SK-N-SH (cell line): ENCODE measurements at regions not wholly inside any gene's neighbourhood (a gene's known extent, or its start where the extent isn't known, plus 50 kb on each side); places are given as distances from the start of the nearest gene placed in this dataset.

Source experiments
- EZH2phosphoT487 ChIP-seq: fragments of 200-600 bp; sonication (generic); IDR thresholded peaks from 2 replicates; pipeline ENCODE4 v1.6.1; 2017; ENCODE audit warnings: low read depth, mixed run types, mild to moderate bottlenecking, antibody characterized with exemption, moderate library complexity, borderline replicate concordance
- FOXJ3 ChIP-seq: sonication (generic); formaldehyde crosslinking; IDR thresholded peaks from 2 replicates; pipeline ENCODE4 v1.5.1; 2020; ENCODE audit warnings: mild to moderate bottlenecking, missing genetic modification reagents
- GABPA ChIP-seq: IDR thresholded peaks from 2 replicates; pipeline ENCODE4 v1.4.0; 2012; ENCODE audit warnings: low read depth, mild to moderate bottlenecking
- MXI1 ChIP-seq: IDR thresholded peaks from 2 replicates; pipeline ENCODE4 v1.6.1; 2012; ENCODE audit warnings: mild to moderate bottlenecking, low read depth, low read length, improper control_type of control experiment
- TF ChIP-seq, protein P1 (sequence below): IDR thresholded peaks from 2 replicates; pipeline ENCODE4 v1.4.0; 2012; ENCODE audit warnings: low read depth
- TF ChIP-seq, protein P2 (sequence below): fragments of 200-600 bp; sonication (generic); IDR thresholded peaks from 2 replicates; pipeline ENCODE4 v1.6.1; 2017; ENCODE audit warnings: antibody characterized with exemption, mild to moderate bottlenecking, moderate library complexity

DNA sequence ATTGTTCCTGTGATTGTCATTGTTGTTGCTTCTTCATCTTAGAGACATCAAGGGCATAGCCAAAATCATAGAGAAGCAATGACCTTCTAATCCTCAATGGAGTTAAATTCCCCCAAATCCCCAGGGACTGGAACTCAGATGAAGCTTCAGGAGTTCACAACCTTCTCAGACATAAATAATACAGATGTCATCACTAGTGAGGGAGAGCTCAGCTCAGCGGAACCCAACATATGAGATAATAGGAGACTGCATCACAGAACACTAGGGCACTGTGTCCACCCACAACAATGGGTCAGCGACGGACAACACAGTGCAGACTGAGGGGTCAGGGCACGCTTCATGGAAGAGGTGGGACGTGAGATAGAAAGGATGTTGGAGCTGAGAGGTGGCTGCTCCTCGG, 1290.4 kb upstream of the TMEM132C start:
- no peak for TF ChIP-seq GABPA
- no peak for TF ChIP-seq EZH2phosphoT487
- TF ChIP-seq, protein P1, sequence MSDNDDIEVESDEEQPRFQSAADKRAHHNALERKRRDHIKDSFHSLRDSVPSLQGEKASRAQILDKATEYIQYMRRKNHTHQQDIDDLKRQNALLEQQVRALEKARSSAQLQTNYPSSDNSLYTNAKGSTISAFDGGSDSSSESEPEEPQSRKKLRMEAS = no peak
- TF ChIP-seq, protein P2, sequence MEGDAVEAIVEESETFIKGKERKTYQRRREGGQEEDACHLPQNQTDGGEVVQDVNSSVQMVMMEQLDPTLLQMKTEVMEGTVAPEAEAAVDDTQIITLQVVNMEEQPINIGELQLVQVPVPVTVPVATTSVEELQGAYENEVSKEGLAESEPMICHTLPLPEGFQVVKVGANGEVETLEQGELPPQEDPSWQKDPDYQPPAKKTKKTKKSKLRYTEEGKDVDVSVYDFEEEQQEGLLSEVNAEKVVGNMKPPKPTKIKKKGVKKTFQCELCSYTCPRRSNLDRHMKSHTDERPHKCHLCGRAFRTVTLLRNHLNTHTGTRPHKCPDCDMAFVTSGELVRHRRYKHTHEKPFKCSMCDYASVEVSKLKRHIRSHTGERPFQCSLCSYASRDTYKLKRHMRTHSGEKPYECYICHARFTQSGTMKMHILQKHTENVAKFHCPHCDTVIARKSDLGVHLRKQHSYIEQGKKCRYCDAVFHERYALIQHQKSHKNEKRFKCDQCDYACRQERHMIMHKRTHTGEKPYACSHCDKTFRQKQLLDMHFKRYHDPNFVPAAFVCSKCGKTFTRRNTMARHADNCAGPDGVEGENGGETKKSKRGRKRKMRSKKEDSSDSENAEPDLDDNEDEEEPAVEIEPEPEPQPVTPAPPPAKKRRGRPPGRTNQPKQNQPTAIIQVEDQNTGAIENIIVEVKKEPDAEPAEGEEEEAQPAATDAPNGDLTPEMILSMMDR = no peak
- no peak for TF ChIP-seq MXI1
- no peak for TF ChIP-seq FOXJ3
